ENCODE measurements at regions not wholly inside any gene's neighbourhood (a gene's known extent, or its start where the extent isn't known, plus 50 kb on each side); places are given as distances from the start of the nearest gene placed in this dataset.

GRCh38 chr2:236766850-236767249 is 197.2 kb downstream of the ACKR3 start:
- TF ChIP-seq, protein P1, sequence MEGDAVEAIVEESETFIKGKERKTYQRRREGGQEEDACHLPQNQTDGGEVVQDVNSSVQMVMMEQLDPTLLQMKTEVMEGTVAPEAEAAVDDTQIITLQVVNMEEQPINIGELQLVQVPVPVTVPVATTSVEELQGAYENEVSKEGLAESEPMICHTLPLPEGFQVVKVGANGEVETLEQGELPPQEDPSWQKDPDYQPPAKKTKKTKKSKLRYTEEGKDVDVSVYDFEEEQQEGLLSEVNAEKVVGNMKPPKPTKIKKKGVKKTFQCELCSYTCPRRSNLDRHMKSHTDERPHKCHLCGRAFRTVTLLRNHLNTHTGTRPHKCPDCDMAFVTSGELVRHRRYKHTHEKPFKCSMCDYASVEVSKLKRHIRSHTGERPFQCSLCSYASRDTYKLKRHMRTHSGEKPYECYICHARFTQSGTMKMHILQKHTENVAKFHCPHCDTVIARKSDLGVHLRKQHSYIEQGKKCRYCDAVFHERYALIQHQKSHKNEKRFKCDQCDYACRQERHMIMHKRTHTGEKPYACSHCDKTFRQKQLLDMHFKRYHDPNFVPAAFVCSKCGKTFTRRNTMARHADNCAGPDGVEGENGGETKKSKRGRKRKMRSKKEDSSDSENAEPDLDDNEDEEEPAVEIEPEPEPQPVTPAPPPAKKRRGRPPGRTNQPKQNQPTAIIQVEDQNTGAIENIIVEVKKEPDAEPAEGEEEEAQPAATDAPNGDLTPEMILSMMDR (IDR thresholded peaks at IDR 0.05), result no peak
- no peak for TF ChIP-seq POLR2A (IDR thresholded peaks at IDR 0.05)

Data from body of pancreas (tissue), 4 donors.